NB4 (cell line): ENCODE measurements at regions not wholly inside any gene's neighbourhood (a gene's known extent, or its start where the extent isn't known, plus 50 kb on each side); places are given as distances from the start of the nearest gene placed in this dataset.

Experiments used
- MYC ChIP-seq: IDR thresholded peaks from 2 replicates; pipeline ENCODE4 v1.6.1; 2011; ENCODE audit warnings: low read depth, low read length
- TF ChIP-seq, protein P1 (sequence below): IDR thresholded peaks from one replicate; pipeline ENCODE4 v1.5.1; 2012; ENCODE audit warnings: low read depth, low read length

DNA sequence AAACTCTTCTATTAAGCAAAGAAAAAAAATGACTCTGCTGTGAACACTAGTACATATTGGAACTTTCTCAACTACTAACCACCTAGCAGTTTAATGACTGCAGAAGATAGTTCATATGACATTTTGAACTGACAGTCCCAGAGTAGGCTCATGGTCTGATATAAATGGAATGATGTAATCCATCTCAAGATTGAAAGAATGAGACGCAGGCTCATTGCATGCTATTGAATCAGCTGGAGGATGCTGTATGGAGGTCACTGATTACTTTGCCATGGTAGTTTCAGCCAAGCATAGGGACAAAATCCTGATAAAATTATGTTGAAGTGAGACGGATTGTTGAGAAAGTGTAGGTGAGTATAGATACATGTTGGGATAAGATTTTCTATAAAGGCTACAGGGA lies 217.6 kb upstream of the SEMA3E start:
- TF ChIP-seq MYC, result no peak
- TF ChIP-seq, protein P1, sequence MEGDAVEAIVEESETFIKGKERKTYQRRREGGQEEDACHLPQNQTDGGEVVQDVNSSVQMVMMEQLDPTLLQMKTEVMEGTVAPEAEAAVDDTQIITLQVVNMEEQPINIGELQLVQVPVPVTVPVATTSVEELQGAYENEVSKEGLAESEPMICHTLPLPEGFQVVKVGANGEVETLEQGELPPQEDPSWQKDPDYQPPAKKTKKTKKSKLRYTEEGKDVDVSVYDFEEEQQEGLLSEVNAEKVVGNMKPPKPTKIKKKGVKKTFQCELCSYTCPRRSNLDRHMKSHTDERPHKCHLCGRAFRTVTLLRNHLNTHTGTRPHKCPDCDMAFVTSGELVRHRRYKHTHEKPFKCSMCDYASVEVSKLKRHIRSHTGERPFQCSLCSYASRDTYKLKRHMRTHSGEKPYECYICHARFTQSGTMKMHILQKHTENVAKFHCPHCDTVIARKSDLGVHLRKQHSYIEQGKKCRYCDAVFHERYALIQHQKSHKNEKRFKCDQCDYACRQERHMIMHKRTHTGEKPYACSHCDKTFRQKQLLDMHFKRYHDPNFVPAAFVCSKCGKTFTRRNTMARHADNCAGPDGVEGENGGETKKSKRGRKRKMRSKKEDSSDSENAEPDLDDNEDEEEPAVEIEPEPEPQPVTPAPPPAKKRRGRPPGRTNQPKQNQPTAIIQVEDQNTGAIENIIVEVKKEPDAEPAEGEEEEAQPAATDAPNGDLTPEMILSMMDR, result no peak
